Activated T-cell treated with anti-CD3 and anti-CD28 coated beads, Interleukin-2, amount 50 U/mL, for 24 hours (primary cell): ENCODE measurements at regions not wholly inside any gene's neighbourhood (a gene's known extent, or its start where the extent isn't known, plus 50 kb on each side); places are given as distances from the start of the nearest gene placed in this dataset.
"Not testable (repeated sequence)": the region's sequence is repeated elsewhere in the genome, so short reads cannot be mapped to it uniquely, and the experiment has no call there.

Experiments
- DNase-seq: peaks from one replicate; pipeline ENCODE4 v3.0.0-alpha.2; 2020
- H3K27ac Mint-ChIP-seq: 2 replicates; pipeline ENCODE4 v1.8.0; 2020; ENCODE audit warnings: mild to moderate bottlenecking, mixed read lengths
- H3K27me3 Mint-ChIP-seq: 2 replicates; pipeline ENCODE4 v1.8.0; 2020; ENCODE audit warnings: mixed read lengths
- H3K36me3 Mint-ChIP-seq: 2 replicates; pipeline ENCODE4 v1.8.0; 2020; ENCODE audit warnings: low read depth, mixed read lengths
- H3K4me1 Mint-ChIP-seq: 2 replicates; pipeline ENCODE4 v1.8.0; 2020; ENCODE audit warnings: low read depth, mixed read lengths
- H3K4me3 Mint-ChIP-seq: 2 replicates; pipeline ENCODE4 v1.8.0; 2020; ENCODE audit warnings: mild to moderate bottlenecking, moderate library complexity, mixed read lengths
- H3K9me3 Mint-ChIP-seq: 2 replicates; pipeline ENCODE4 v1.8.0; 2020; ENCODE audit warnings: mixed read lengths

DNA sequence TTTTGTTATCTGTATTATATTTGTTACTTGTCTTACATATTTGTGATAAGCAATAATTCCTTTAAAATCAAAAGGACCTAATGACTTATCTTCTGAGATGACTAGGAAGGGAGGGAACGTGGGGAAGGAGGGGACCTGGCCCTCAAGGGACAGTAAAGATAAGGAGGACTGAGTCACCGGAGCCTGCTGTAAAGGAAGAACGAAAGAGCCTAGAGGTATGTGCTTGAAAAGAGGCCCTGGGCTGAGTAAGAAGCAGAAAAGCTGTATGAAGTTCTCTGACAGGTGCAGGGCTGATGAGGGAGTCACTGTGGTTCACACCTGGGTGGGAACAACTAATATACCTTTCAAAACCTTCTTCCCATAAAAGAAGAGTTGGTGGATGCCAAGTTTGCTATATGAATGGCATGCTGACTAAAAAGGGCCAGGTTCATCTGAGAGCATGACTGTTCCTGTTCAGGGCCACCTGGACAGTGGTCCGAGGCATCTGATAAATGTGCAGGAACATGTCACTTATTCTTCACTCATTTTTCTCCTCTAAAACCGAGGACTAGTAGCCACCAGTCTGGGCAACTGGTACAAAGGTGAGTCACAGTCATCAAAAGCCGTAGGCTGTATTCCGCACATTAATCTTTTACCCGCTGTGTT, 111.3 kb downstream of the TNFAIP3 start:
- DNase-seq, result no peak
- peak overlapping the region; percentile 62 for H3K27ac Mint-ChIP-seq
- no peaks in the 10 kb centered on the region for H3K36me3 Mint-ChIP-seq
- H3K4me3 Mint-ChIP-seq, result no peak overlapping the region
- peaks cover 64% of the 10 kb centered on the region for H3K4me1 Mint-ChIP-seq
- no peaks in the 10 kb centered on the region for H3K9me3 Mint-ChIP-seq
- H3K27me3 Mint-ChIP-seq, result no peaks in the 10 kb centered on the region

DNA sequence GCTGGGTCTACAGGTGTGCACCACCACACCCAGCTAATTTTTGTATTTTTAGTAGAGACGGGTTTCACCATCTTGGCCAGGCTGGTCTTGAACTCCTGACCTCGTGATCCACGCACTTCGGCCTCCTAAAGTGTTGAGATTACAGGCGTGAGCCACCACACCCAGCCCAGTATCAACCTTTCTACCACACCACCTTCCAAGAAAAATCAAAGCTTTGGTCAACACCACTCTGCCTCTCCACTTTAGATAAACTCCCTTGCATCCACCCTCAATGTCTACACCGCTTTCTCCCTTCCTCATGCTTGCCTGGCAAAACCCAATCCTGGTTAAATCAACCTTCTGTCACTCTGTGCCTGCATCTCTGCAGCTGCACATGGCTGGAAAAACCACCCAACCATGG, 112.2 kb downstream of the TNFAIP3 start:
- not testable (repeated sequence) for H3K9me3 Mint-ChIP-seq, H3K27me3 Mint-ChIP-seq, H3K27ac Mint-ChIP-seq, H3K4me3 Mint-ChIP-seq, H3K36me3 Mint-ChIP-seq, DNase-seq
- peaks cover 57% of the 10 kb centered on the region for H3K4me1 Mint-ChIP-seq

DNA sequence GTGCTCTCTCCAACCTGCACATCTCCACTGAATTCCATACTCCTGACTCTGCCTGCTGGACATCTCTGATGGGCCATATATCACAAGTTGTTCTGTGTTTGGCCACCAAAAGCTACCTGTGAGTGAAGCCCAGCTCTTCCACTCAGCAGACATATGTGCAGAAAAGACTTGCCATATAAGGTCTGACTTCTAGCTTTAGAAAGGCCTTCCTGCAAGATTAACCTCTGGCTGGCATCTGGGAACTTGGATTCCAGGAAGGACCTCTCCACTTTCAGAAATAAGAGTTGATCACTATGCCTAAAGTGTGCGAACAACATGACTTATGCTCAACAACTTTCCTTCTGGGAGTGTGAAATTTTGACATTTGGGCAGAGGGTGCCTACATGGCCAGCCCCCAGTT, 113.7 kb downstream of the TNFAIP3 start:
- no peak for DNase-seq
- Mint-ChIP-seq H3K9me3 (no peaks in the 10 kb centered on the region), H3K27me3 (no peaks in the 10 kb centered on the region), H3K4me1 (peaks cover 42% of the 10 kb centered on the region), H3K4me3 (no peak overlapping the region), H3K27ac (no peak overlapping the region), H3K36me3 (no peaks in the 10 kb centered on the region)

DNA sequence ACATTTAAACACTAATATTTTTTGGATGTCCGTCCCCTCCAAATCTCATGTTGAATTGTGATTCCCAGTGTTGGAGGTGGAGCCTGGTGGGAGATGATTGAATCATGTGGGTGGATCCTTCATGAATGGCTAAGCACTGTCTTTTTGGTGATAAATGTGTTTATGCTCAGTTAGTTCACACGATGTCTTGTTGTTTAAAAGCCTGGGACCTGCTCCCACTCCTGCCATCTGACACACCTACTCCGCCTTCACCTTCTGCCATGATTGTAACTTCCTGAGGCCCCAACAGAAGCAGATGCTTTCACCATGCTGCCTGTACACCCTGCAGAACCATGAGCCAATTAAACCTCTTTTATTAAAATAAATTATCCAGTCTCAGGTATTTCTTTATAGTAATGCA, 114.7 kb downstream of the TNFAIP3 start:
- DNase-seq, result no peak
- Mint-ChIP-seq H3K9me3 (no peaks in the 10 kb centered on the region), H3K27ac (no peak overlapping the region), H3K4me1 (peaks cover 32% of the 10 kb centered on the region), H3K36me3 (no peaks in the 10 kb centered on the region), H3K27me3 (no peaks in the 10 kb centered on the region), H3K4me3 (no peak overlapping the region)

DNA sequence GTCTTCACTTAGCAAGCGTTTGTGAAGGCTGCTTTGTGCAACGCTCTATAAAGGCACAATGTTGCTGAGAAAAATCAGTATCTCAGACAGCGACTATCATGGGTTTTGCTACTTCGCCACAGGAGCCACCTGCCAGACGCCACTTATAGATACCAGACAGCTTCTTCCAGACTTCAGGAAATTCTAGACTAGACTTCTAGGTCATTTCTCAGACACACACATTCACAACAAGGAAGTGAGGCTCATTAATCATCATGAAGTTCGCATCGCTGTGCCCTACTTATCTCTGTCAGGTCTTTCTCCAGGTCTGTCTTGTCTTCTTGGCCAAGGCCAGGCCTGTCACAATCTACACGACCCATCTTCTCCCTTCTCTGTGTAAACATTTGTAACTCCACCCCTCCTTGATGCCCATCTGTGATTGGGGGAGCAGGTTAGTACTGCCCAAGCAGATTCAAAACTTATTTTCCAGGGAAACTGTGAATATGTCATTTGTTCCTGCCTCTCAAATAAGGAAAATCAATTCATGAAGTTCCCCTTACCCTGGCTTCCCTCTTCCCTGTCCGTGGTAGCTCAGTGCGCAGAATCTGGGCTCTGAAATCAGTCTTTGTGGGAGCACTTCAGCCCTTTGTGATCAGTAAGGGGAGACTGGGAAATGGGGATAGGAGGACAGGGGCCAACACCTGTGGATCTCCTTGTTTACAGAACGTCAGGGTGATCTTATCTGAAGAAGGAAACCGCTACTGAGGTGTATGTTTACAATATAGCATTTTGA, 115.5 kb downstream of the TNFAIP3 start:
- Mint-ChIP-seq H3K4me3 (no peak overlapping the region), H3K4me1 (peaks cover 24% of the 10 kb centered on the region), H3K27ac (peak overlapping the region; percentile 24), H3K9me3 (no peaks in the 10 kb centered on the region), H3K36me3 (no peaks in the 10 kb centered on the region), H3K27me3 (no peaks in the 10 kb centered on the region)
- no peak for DNase-seq

DNA sequence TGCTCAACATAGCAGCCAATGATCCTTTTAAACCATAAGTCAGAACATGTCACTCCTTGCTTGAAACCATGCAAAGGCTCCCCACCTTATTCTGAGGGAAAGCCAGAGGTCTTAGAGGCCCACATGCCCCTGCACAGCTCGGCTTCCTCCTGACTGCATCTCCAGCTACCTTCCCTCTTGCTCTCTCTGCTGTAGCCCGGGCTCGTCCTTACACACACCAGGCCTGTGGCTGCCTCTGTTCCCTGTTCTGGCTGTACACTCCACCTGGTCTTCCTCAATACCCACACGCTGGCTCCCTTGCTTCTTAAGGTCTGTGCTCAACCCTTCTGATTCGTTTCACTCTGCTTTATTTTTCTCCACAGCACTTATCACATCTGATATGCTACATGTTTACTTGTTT, 116.2 kb downstream of the TNFAIP3 start:
- DNase-seq, result no peak
- Mint-ChIP-seq H3K27ac (peak overlapping the region; percentile 15), H3K9me3 (no peaks in the 10 kb centered on the region), H3K4me3 (no peak overlapping the region), H3K36me3 (no peaks in the 10 kb centered on the region), H3K4me1 (peaks cover 17% of the 10 kb centered on the region), H3K27me3 (no peaks in the 10 kb centered on the region)

DNA sequence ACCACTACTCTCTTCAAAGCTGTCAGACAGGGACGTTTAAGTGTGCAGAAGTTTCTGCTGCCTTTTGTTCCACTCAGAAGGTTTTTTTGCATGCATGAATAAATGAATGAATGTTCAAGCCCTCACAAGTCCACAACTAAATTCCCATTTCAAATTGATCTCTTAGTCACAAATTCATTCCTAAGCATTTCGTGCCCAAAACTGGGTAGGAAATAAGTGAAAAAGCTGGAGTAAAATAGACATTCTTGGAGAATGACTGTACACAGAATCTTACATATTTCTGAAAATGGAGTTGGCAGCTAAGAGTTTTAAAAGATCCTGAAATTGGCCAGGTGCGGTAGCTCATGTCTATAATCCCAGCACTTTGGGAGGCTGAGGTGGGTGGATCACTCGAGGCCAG, 117.6 kb downstream of the PERP start:
- Mint-ChIP-seq H3K27ac (no peak overlapping the region), H3K27me3 (peaks cover 9% of the 10 kb centered on the region), H3K36me3 (no peaks in the 10 kb centered on the region), H3K9me3 (no peaks in the 10 kb centered on the region), H3K4me1 (no peaks in the 10 kb centered on the region), H3K4me3 (no peak overlapping the region)
- DNase-seq, result no peak

DNA sequence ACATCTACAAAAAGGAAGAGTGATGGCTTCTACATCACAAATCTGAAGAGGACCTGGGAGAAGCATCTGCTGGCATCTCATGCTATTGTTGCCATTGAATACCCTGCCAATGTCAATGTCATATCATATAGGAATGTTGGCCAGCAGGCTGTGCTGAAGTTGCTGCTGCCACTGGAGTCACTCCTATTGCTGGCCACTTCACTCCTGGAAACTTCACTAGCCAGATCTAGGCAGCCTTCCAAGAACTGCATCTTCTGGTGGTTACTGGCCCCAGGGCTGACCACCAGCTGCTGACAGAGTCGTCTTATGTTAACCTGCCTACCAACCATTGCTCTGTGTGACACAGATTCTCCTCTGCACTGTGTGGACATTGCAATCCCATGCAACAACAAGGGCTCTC, 111.8 kb downstream of the PERP start:
- Mint-ChIP-seq H3K27me3 (no peaks in the 10 kb centered on the region), H3K4me1 (peaks cover 2% of the 10 kb centered on the region), H3K27ac (no peak overlapping the region), H3K9me3 (peaks cover 7% of the 10 kb centered on the region), H3K4me3 (no peak overlapping the region), H3K36me3 (no peaks in the 10 kb centered on the region)
- no peak for DNase-seq

DNA sequence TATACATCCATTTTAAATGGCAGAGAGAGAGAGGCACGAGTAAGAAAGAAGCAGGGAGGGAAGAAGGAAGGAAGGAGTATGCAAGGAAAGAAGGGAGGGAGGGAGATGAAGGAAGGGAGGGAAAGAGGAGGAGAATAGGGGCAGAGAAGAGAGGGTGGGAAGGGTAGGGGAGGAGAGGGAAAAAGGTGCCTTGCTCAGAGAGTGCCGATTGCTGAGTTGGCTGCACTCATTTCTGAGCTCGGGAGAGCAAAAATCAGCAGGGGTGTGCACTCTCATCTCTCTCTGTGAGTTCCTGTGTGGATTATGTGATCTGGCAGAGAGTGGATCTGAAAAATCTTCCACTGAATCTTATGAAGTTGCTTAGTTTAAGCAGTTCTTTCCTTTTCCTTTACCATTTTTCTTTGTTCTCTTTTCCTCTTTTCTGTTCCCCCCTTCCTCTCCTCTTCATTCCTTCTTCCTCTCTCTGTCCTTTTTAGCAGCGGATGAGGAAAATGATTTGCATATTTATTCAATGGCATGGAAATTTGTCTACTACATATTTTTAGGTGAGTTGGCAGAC, 108.7 kb downstream of the PERP start:
- Mint-ChIP-seq H3K4me3 (no peak overlapping the region), H3K4me1 (peaks cover 7% of the 10 kb centered on the region), H3K36me3 (no peaks in the 10 kb centered on the region), H3K27ac (no peak overlapping the region), H3K27me3 (no peaks in the 10 kb centered on the region), H3K9me3 (peaks cover 7% of the 10 kb centered on the region)
- DNase-seq, result no peak

DNA sequence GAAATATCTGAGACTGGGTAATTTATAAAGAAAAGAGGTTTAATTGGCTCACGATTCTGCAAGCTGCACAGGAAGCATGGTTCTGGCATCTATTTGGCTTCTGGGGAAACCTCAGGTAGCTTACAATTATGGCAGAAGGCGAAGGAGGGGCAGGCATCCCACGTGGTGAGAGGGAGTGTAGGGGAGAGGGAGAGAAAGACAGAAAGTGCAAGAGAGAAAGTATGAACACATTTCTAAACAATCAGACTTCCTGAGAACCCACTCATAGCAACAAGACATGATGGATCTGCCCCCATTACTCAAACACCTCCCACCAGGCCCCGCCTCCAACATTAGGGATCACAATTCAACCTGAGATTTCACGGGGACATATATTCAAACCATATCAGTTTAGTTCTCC, 107.4 kb downstream of the PERP start:
- Mint-ChIP-seq H3K36me3 (no peaks in the 10 kb centered on the region), H3K9me3 (peaks cover 7% of the 10 kb centered on the region)

DNA sequence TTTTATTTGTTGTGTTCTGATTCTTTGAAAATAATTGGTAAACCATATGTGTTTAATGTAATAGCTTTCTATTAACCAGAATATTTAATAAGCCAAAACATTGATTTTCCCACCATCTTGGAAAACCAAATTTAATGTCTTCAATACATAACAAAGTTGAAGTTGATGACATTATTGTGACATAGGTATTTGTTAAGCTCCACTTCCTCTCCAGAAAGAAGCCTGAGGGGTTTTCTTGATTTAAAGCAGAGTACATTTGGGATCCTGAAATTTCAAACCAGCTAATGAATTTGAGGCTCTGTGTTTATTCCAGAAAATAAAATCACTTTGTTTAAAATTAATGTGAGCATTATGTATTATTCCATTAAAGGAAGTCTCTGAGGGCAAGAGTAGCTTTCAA, 106.3 kb downstream of the PERP start:
- Mint-ChIP-seq H3K27me3 (no peaks in the 10 kb centered on the region), H3K4me3 (no peak overlapping the region), H3K4me1 (peaks cover 13% of the 10 kb centered on the region), H3K9me3 (peaks cover 7% of the 10 kb centered on the region), H3K36me3 (no peaks in the 10 kb centered on the region), H3K27ac (no peak overlapping the region)
- no peak for DNase-seq

More for the DNA sequence above, 107.4 kb downstream of the PERP start:
- Mint-ChIP-seq H3K4me3 (no peak overlapping the region), H3K4me1 (peaks cover 7% of the 10 kb centered on the region), H3K27me3 (no peaks in the 10 kb centered on the region), H3K27ac (no peak overlapping the region)
- DNase-seq, result no peak

DNA sequence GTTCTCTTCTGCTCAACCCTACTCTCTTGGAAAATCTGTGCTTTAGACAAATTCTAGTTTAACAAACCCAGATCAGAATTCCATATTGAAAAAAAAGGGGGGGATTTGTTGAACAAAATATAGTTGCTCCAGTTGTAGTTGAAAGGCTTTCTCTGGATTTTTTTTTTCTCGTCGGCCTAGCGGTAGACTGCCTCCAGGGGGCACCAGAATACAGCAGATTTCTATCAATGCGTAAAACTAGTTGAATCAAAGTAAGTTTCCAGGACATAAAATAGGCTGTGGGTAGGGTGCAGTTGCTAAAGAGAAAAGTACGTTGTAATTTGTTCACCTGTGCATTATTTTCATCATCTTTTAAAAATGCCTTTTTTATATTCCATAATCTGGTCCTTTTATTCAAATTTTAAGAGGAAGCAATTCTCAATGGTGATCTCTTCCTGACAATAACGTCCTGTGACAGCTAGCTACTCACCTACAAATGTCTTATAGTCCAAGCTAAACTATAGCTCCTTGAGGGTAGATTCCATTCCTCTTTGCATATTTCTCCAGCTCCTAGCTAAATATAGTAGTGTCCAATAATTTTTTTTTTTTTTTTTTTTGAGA, 105.4 kb downstream of the PERP start:
- no peak overlapping the region for H3K27ac Mint-ChIP-seq
- peak; percentile 67 for DNase-seq

DNA sequence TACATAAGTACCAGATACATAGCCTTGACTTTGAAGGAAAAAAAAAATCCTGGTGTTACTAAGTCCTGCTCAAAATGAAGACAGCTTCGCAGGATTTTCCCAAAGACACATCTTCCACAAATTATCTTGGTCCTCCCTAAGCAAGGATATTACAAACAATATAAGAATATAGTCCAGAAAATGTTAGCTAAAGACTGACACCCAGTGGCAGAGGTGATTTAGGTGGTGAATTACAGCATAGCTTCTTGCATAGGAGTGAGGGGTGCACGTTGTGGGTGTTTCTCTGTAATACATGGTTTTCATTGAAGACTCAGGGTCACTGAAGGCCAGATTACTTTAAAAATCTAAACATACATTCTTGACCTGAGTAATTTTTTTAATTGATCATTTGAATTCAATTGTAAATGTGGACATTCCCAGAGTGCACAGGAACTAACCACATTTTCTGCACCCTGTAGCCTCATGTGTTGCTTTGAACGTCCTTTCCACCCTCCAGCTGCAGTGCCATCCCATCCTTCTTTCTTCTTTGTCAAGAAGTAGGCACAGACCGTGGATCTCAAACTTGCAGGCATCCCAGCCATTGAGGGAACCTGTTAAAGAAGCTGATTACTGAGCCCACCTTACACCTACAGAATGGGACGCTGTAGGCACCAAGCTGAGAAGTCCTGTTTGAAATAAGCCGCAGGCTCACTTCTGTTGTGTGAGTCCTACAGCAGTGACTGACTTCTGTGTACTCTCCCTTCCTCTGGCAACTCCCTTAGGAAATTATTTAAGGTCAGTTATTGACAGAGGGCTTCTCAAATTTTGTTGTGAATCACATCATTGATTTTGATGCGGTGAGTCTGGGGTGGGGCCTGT, 102.6 kb downstream of the PERP start:
- no peak for DNase-seq

More for the DNA sequence above, 105.4 kb downstream of the PERP start:
- H3K9me3 Mint-ChIP-seq, result peaks cover 4% of the 10 kb centered on the region
- no peak overlapping the region for H3K4me3 Mint-ChIP-seq
- peaks cover 15% of the 10 kb centered on the region for H3K4me1 Mint-ChIP-seq
- H3K27me3 Mint-ChIP-seq, result no peaks in the 10 kb centered on the region
- H3K36me3 Mint-ChIP-seq, result no peaks in the 10 kb centered on the region

DNA sequence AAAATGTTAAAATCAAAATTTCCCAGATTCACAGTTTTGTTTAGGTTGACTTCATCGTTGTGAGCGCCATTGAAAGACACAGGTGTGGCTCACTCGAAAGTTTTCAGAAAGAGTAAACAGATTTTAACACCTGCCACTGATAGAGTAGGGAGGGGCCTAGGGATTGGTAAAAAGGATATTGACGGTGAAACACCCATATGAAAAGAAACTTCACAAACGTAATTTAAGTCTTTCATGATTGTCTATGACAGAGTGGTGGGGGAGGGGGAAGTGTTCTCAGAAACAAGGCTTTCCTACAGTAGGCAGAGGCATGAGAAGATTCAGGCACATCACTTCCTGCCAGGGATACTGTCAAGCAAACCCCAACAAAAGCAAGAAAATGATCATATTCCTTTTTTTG, 101.4 kb downstream of the PERP start:
- H3K9me3 Mint-ChIP-seq, result no peaks in the 10 kb centered on the region
- no peaks in the 10 kb centered on the region for H3K36me3 Mint-ChIP-seq
- no peak overlapping the region for H3K27ac Mint-ChIP-seq
- DNase-seq, result no peak
- no peaks in the 10 kb centered on the region for H3K27me3 Mint-ChIP-seq
- H3K4me3 Mint-ChIP-seq, result no peak overlapping the region
- peaks cover 15% of the 10 kb centered on the region for H3K4me1 Mint-ChIP-seq

More for the DNA sequence above, 102.6 kb downstream of the PERP start:
- Mint-ChIP-seq H3K36me3 (no peaks in the 10 kb centered on the region), H3K27me3 (no peaks in the 10 kb centered on the region), H3K4me3 (no peak overlapping the region), H3K4me1 (peaks cover 16% of the 10 kb centered on the region), H3K27ac (no peak overlapping the region), H3K9me3 (no peaks in the 10 kb centered on the region)
